A549 (cell line): ENCODE measurements at regions not wholly inside any gene's neighbourhood (a gene's known extent, or its start where the extent isn't known, plus 50 kb on each side); places are given as distances from the start of the nearest gene placed in this dataset.
"Not testable (repeated sequence)": the region's sequence is repeated elsewhere in the genome, so short reads cannot be mapped to it uniquely, and the experiment has no call there.

ENCODE experiments used
- ATAC-seq, 2 experiments: fragments of 200-7000 bp in 1 of 2; fragments of >200 bp in 1 of 2; cut with Nextera tagmentation in 1 of 2; cut with Tn5 transposase in 1 of 2; 3 replicates each; pipeline versions ENCODE4 v1.8.0 to v1.9.1; 2018 to 2020; ENCODE audit warnings: mild to moderate bottlenecking in 1 of 2, moderate library complexity in 1 of 2
- CTCF ChIA-PET: fragments of 300-600 bp; sonication (Branson Sonifier 250); formaldehyde crosslinking; extraction: SDS; loops from one replicate; lab custom pipeline; 2021; ENCODE audit warnings: antibody characterized with exemption, inconsistent platforms; lab: Yijun Ruan, JAX
- POLR2A ChIA-PET: fragments of 350-600 bp; formaldehyde crosslinking; extraction: SDS; loops from one replicate; lab custom pipeline; 2021; ENCODE audit warnings: antibody characterized with exemption, inconsistent platforms; lab: Yijun Ruan, JAX
- DNase-seq, 2 experiments: peaks; one replicate each; pipeline versions ENCODE4 v3.0.0 to v3.0.0-alpha.2; 2011 to 2016; ENCODE audit warnings: low read depth in 1 of 2, low spot score in 1 of 2
- FAIRE-seq: peaks from 2 replicates; lab custom pipeline; 2011; peaks lifted over from hg19 to GRCh38; lab: Jason Lieb, UNC
- H3K27ac ChIP-seq, 2 experiments: fragments of >200 bp; sonication (Bioruptor Twin); formaldehyde crosslinking; 3 replicates each; pipeline ENCODE4 v1.5.1; 2016 to 2017
- H3K4me1 ChIP-seq: fragments of >200 bp; sonication (Bioruptor Twin); formaldehyde crosslinking; 3 replicates; pipeline ENCODE4 v1.6.1; 2016
- H3K4me2 ChIP-seq: fragments of >200 bp; sonication (Bioruptor Twin); formaldehyde crosslinking; 3 replicates; pipeline ENCODE4 v1.6.1; 2016
- H3K4me3 ChIP-seq: fragments of >200 bp; sonication (Bioruptor Twin); formaldehyde crosslinking; 3 replicates; pipeline ENCODE4 v1.5.1; 2016
- H3K9me3 ChIP-seq: fragments of >200 bp; sonication (Bioruptor Twin); formaldehyde crosslinking; 3 replicates; pipeline ENCODE4 v1.6.1; 2016
- BHLHE40 ChIP-seq: IDR thresholded peaks from 2 replicates; pipeline ENCODE4 v1.6.1; 2012; ENCODE audit warnings: low read depth, low read length, inconsistent platforms
- CBX8 ChIP-seq: fragments of 200-600 bp; sonication (generic); IDR thresholded peaks from 2 replicates; pipeline ENCODE4 v1.6.1; 2016
- CTCF ChIP-seq: fragments of >200 bp; sonication (Bioruptor Twin); formaldehyde crosslinking; IDR thresholded peaks from 3 replicates; pipeline ENCODE4 v1.5.1; 2016
- ESRRA ChIP-seq: fragments of 150-350 bp; IDR thresholded peaks from 2 replicates; pipeline ENCODE4 v1.6.1; 2014; ENCODE audit warnings: mild to moderate bottlenecking, low read length, borderline replicate concordance
- FOSL2 ChIP-seq, 2 experiments: fragments of 450-650 bp in 1 of 2; fragments of >200 bp in 1 of 2; sonication (Bioruptor Twin) in 1 of 2; formaldehyde crosslinking; IDR thresholded peaks; 2 replicates each; pipeline versions ENCODE4 v1.5.0 to v1.6.1; 2016 to 2020; ENCODE audit warnings: mild to moderate bottlenecking in 1 of 2, moderate library complexity in 1 of 2
- HDAC2 ChIP-seq: fragments of 200-600 bp; sonication (generic); IDR thresholded peaks from 2 replicates; pipeline ENCODE4 v1.6.1; 2016
- HOXB5 ChIP-seq: fragments of 250-450 bp; sonication (Bioruptor Pico); IDR thresholded peaks from 2 replicates; pipeline ENCODE4 v1.5.0; 2020; ENCODE audit warnings: mild to moderate bottlenecking, moderate library complexity
- KDM5A ChIP-seq: fragments of 200-600 bp; sonication (generic); IDR thresholded peaks from 2 replicates; pipeline ENCODE4 v1.6.1; 2016; ENCODE audit warnings: antibody characterized with exemption, mild to moderate bottlenecking
- MAFK ChIP-seq: fragments of 450-650 bp; IDR thresholded peaks from 2 replicates; pipeline ENCODE4 v1.6.1; 2014; ENCODE audit not compliant: partially characterized antibody
- PHF8 ChIP-seq: fragments of 200-600 bp; sonication (generic); IDR thresholded peaks from 2 replicates; pipeline ENCODE4 v1.6.1; 2016; ENCODE audit warnings: low read depth, mild to moderate bottlenecking, antibody characterized with exemption, moderate library complexity, borderline replicate concordance
- POLR2AphosphoS2 ChIP-seq: conservative IDR thresholded peaks from 2 replicates; pipeline ENCODE4 v1.6.1; 2012; ENCODE audit warnings: low read length, improper control_type of control experiment, inconsistent platforms
- RAD21 ChIP-seq, 2 experiments: fragments of >200 bp in 1 of 2; sonication (Bioruptor Twin) in 1 of 2; formaldehyde crosslinking in 1 of 2; IDR thresholded peaks in 1 of 2; conservative IDR thresholded peaks in 1 of 2; 2 replicates in 1 of 2; 3 replicates in 1 of 2; pipeline ENCODE4 v1.6.1; 2012 to 2018; ENCODE audit warnings: inconsistent platforms in 1 of 2
- RFX5 ChIP-seq: fragments of 450-650 bp; IDR thresholded peaks from 2 replicates; pipeline ENCODE4 v1.7.1; 2014; ENCODE audit warnings: antibody characterized with exemption, mild to moderate bottlenecking, moderate library complexity
- RNF2 ChIP-seq: fragments of 200-600 bp; sonication (generic); IDR thresholded peaks from 2 replicates; pipeline ENCODE4 v1.6.1; 2016; ENCODE audit warnings: low read depth, mild to moderate bottlenecking, antibody characterized with exemption, moderate library complexity, borderline replicate concordance
- SMC3 ChIP-seq: fragments of >200 bp; sonication (Bioruptor Twin); formaldehyde crosslinking; IDR thresholded peaks from 3 replicates; pipeline ENCODE4 v1.6.1; 2018; ENCODE audit warnings: inconsistent platforms
- TFCP2L1 ChIP-seq: fragments of 250-450 bp; sonication (Bioruptor Pico); IDR thresholded peaks from 2 replicates; pipeline ENCODE4 v1.5.0; 2021; ENCODE audit warnings: mild to moderate bottlenecking
- USF2 ChIP-seq: fragments of 450-650 bp; IDR thresholded peaks from 2 replicates; pipeline ENCODE4 v1.6.1; 2014; ENCODE audit warnings: antibody characterized with exemption
- ZC3H11A ChIP-seq: fragments of 450-650 bp; IDR thresholded peaks from 2 replicates; pipeline ENCODE4 v1.6.1; 2014; ENCODE audit warnings: antibody characterized with exemption, mild to moderate bottlenecking
- WGBS: methylation state at CpG from one replicate; pipeline ENCODE4 v1.1.6; 2017; ENCODE audit errors: missing lambda C conversion rate; 5-methylcytosine and 5-hydroxymethylcytosine counted together
- TF ChIP-seq, protein P1 (sequence below): fragments of >200 bp; sonication (Bioruptor Twin); formaldehyde crosslinking; IDR thresholded peaks from 3 replicates; pipeline ENCODE4 v1.6.1; 2016

DNA sequence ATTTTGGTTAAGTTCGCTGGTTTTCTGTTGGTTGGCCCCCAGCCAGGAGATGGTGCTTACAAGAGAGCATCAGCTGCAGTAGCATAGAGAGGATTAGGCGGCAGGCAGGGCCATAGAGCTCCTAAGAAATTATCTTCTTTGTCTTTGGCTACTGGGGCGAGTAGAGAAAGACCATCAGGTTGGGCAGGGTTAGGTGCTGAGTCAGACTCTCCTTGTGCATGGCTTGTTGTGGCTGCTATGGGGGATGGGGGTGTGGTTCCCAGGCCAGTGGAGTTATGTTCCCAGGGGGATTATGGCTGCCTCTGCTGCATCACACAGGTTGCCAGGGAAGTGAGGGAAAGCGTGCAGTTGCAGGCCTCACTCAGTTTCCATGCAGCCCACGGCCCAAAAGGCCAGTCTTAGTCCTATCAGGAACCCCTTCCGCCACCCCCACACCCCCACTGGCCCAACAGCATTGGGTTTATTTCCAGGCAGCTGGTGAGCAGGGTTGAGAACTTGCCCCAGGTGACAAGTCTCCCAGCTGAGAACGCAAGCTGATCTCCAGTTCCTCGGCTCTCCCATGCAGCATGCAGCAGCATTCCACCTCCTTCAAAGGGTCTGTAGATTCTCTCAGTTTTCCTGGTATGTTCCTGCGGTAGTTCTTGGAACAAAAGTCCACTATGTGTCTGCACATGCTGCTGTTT is 243.7 kb downstream of the UTRN start:
- POLR2A ChIA-PET, result no interaction called here
- H3K27ac ChIP-seq, result no peak overlapping the region
- H3K4me2 ChIP-seq, result no peak overlapping the region
- 97% methylated on average over 7 of the region's 9 CpGs for WGBS
- CTCF ChIA-PET, result no interaction called here
- no peaks in the 10 kb centered on the region for H3K4me1 ChIP-seq
- H3K4me3 ChIP-seq, result no peak overlapping the region
- no peaks in the 10 kb centered on the region for H3K9me3 ChIP-seq
- TF ChIP-seq CBX8 (no peak), ESRRA (no peak), TFCP2L1 (CRISPR knock-in tag) (no peak), RNF2 (no peak), CTCF (no peak), ZC3H11A (no peak), PHF8 (no peak), POLR2AphosphoS2 (no peak), BHLHE40 (no peak), MAFK (no peak), HOXB5 (CRISPR knock-in tag) (no peak), KDM5A (no peak), SMC3 (no peak)
- TF ChIP-seq, protein P1, sequence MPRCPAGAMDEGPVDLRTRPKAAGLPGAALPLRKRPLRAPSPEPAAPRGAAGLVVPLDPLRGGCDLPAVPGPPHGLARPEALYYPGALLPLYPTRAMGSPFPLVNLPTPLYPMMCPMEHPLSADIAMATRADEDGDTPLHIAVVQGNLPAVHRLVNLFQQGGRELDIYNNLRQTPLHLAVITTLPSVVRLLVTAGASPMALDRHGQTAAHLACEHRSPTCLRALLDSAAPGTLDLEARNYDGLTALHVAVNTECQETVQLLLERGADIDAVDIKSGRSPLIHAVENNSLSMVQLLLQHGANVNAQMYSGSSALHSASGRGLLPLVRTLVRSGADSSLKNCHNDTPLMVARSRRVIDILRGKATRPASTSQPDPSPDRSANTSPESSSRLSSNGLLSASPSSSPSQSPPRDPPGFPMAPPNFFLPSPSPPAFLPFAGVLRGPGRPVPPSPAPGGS, result no peak
- TF ChIP-seq, all 56 proteins: peak for 0
- DNase-seq, result no peak
- no peak for ATAC-seq
- FAIRE-seq, result no peak

DNA sequence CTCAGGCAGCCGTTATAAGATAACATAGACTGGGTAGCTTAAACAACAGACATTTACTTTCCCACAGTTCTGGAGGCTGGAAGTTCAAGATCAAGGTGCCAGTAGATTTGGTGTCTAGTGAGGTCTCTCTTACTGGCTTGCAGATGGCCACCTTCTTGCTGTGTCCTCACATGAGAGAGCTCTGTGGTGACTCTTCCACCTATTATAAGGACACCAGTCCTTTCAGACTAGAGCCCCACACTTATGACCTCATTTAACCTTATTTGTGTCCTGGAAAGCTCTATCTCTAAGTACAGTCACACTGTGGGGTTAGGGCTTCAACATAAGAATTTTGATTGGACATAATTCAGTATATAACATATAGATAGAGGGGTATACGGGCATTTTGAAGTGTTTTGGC is 245.0 kb downstream of the UTRN start:
- no peaks in the 10 kb centered on the region for H3K4me1 ChIP-seq
- TF ChIP-seq HDAC2, result no peak
- TF ChIP-seq FOSL2 (IDR thresholded peaks at IDR 0.05), result no peak
- TF ChIP-seq FOSL2 (CRISPR knock-in tag; IDR thresholded peaks at IDR 0.05), result no peak
- TF ChIP-seq USF2, result no peak
- no peak for TF ChIP-seq RFX5
- no peak for TF ChIP-seq RAD21 (conservative IDR thresholded peaks at IDR 0.05 in 1 of 2, IDR thresholded peaks at IDR 0.05 in 1 of 2)
- TF ChIP-seq, all 56 proteins: peak for 0
- DNase-seq (no peak), ATAC-seq (no peak), FAIRE-seq (no peak)
- Histone ChIP-seq H3K27ac (no peak overlapping the region), H3K4me3 (no peak overlapping the region), H3K4me2 (no peak overlapping the region), H3K9me3 (no peaks in the 10 kb centered on the region)
- ChIA-PET POLR2A (no interaction called here), CTCF (no interaction called here)
- WGBS, result 68% methylated on average over 2 of the region's 2 CpGs

GRCh38 chr6:144532238-144532637 is 247.1 kb downstream of the UTRN start:
- POLR2A ChIA-PET, H3K4me1 ChIP-seq, H3K4me2 ChIP-seq, DNase-seq, FAIRE-seq, H3K27ac ChIP-seq, H3K9me3 ChIP-seq, ATAC-seq, H3K4me3 ChIP-seq: not testable (repeated sequence)
- WGBS, result 73% methylated on average over 3 of the region's 3 CpGs
- CTCF ChIA-PET, result interaction anchor here (1.0 kb wide), 1 partner anchor 10 kb away, joined by 3 read pairs; no protein-coding TSS in a partner anchor
